ENCODE measurements at regions not wholly inside any gene's neighbourhood (a gene's known extent, or its start where the extent isn't known, plus 50 kb on each side); places are given as distances from the start of the nearest gene placed in this dataset.

- TF ChIP-seq MAX (IDR thresholded peaks at IDR 0.05) (peak; percentile 43; the same call in 1 of the 2 replicates), RAD21 (IDR thresholded peaks at IDR 0.05; ENCODE audit: low read depth) (no peak)
Measured at GRCh38 chr10:46106410-46107255, 60.6 kb upstream of the MSMB start.

GRCh38 chr10:46169736-46170135, 117.1 kb upstream of the ANTXRL start:
- no peak for TF ChIP-seq EGR1 (IDR thresholded peaks at IDR 0.05)
- TF ChIP-seq NFIC (IDR thresholded peaks at IDR 0.05): no peak
- no peak for TF ChIP-seq FOXM1 (IDR thresholded peaks at IDR 0.05; ENCODE audit: borderline replicate concordance, low read depth)
- TF ChIP-seq TEAD4 (IDR thresholded peaks at IDR 0.05): no peak
- no peak for TF ChIP-seq USF1 (IDR thresholded peaks at IDR 0.05)
- no peak for TF ChIP-seq CREB1 (IDR thresholded peaks at IDR 0.05; ENCODE audit: low read depth)
- no peak for TF ChIP-seq TAF1 (IDR thresholded peaks at IDR 0.05; ENCODE audit: low read depth)
- TF ChIP-seq EP300 (IDR thresholded peaks at IDR 0.05; ENCODE audit: borderline replicate concordance): no peak
- TF ChIP-seq YY1 (IDR thresholded peaks at IDR 0.05; ENCODE audit: low read depth): no peak
- no peak for TF ChIP-seq CEBPB (IDR thresholded peaks at IDR 0.05)

- no peak for TF ChIP-seq MAX (IDR thresholded peaks at IDR 0.05)
- no peak for TF ChIP-seq EGR1 (IDR thresholded peaks at IDR 0.05)
- no peak for TF ChIP-seq TCF12 (IDR thresholded peaks at IDR 0.05; ENCODE audit: low read depth)
- no peak for TF ChIP-seq FOXM1 (IDR thresholded peaks at IDR 0.05; ENCODE audit: borderline replicate concordance, low read depth)
- TF ChIP-seq RAD21 (IDR thresholded peaks at IDR 0.05; ENCODE audit: low read depth): no peak
- TF ChIP-seq NFIC (IDR thresholded peaks at IDR 0.05): no peak
- TF ChIP-seq TEAD4 (IDR thresholded peaks at IDR 0.05): no peak
- TF ChIP-seq REST (IDR thresholded peaks at IDR 0.05; ENCODE audit: low read depth): no peak
- TF ChIP-seq YY1 (IDR thresholded peaks at IDR 0.05; ENCODE audit: low read depth): no peak
- no peak for TF ChIP-seq EP300 (IDR thresholded peaks at IDR 0.05; ENCODE audit: borderline replicate concordance)
- no peak for TF ChIP-seq CEBPB (IDR thresholded peaks at IDR 0.05)
- no peak for TF ChIP-seq ZBTB7A (IDR thresholded peaks at IDR 0.05; ENCODE audit: low read depth)
- no peak for TF ChIP-seq CREB1 (IDR thresholded peaks at IDR 0.05; ENCODE audit: low read depth)
- no peak for TF ChIP-seq TAF1 (IDR thresholded peaks at IDR 0.05; ENCODE audit: low read depth)
- TF ChIP-seq USF1 (IDR thresholded peaks at IDR 0.05): no peak
Measured at GRCh38 chr10:46170789-46171188, 116.0 kb upstream of the ANTXRL start.

- TF ChIP-seq CEBPB (IDR thresholded peaks at IDR 0.05) (no peak), EP300 (IDR thresholded peaks at IDR 0.05; ENCODE audit: borderline replicate concordance) (no peak), TEAD4 (IDR thresholded peaks at IDR 0.05) (no peak), YY1 (IDR thresholded peaks at IDR 0.05; ENCODE audit: low read depth) (no peak), REST (IDR thresholded peaks at IDR 0.05; ENCODE audit: low read depth) (no peak), TCF12 (IDR thresholded peaks at IDR 0.05; ENCODE audit: low read depth) (no peak), TAF1 (IDR thresholded peaks at IDR 0.05; ENCODE audit: low read depth) (no peak), USF1 (IDR thresholded peaks at IDR 0.05) (no peak), CREB1 (IDR thresholded peaks at IDR 0.05; ENCODE audit: low read depth) (no peak), NFIC (IDR thresholded peaks at IDR 0.05) (no peak), EGR1 (IDR thresholded peaks at IDR 0.05) (no peak), RAD21 (IDR thresholded peaks at IDR 0.05; ENCODE audit: low read depth) (no peak), FOXM1 (IDR thresholded peaks at IDR 0.05; ENCODE audit: borderline replicate concordance, low read depth) (no peak), MAX (IDR thresholded peaks at IDR 0.05) (no peak), ZBTB7A (IDR thresholded peaks at IDR 0.05; ENCODE audit: low read depth) (no peak)
Measured at GRCh38 chr10:46171661-46172060, 115.1 kb upstream of the ANTXRL start.

GRCh38 chr10:46175296-46175695, 111.5 kb upstream of the ANTXRL start:
- TF ChIP-seq EP300 (IDR thresholded peaks at IDR 0.05; ENCODE audit: borderline replicate concordance): no peak
- TF ChIP-seq MAX (IDR thresholded peaks at IDR 0.05): no peak
- TF ChIP-seq EGR1 (IDR thresholded peaks at IDR 0.05): no peak
- no peak for TF ChIP-seq FOXM1 (IDR thresholded peaks at IDR 0.05; ENCODE audit: borderline replicate concordance, low read depth)
